Ectodermal cell (in vitro differentiated cells): ENCODE measurements at regions not wholly inside any gene's neighbourhood (a gene's known extent, or its start where the extent isn't known, plus 50 kb on each side); places are given as distances from the start of the nearest gene placed in this dataset.

Source experiments
- H3K27ac ChIP-seq: 2 replicates; pipeline ENCODE4 v1.7.0; 2013; ENCODE audit warnings: mild to moderate bottlenecking, low read depth, low read length; ENCODE audit not compliant: insufficient read depth, poor library complexity, severe bottlenecking
- H3K27me3 ChIP-seq: 2 replicates; pipeline ENCODE4 v1.7.0; 2013; ENCODE audit warnings: mild to moderate bottlenecking, low read length; ENCODE audit not compliant: insufficient read depth, control insufficient read depth, poor library complexity, severe bottlenecking
- H3K36me3 ChIP-seq: one replicate; pipeline ENCODE4 v1.7.0; 2013; ENCODE audit warnings: low read length; ENCODE audit not compliant: control insufficient read depth, insufficient read depth
- H3K4me1 ChIP-seq: one replicate; pipeline ENCODE4 v1.7.0; 2013; ENCODE audit warnings: low read length; ENCODE audit not compliant: control insufficient read depth, insufficient read depth
- H3K4me3 ChIP-seq: 2 replicates; pipeline ENCODE4 v1.7.0; 2013; ENCODE audit warnings: low read depth, low read length, control low read depth; ENCODE audit not compliant: insufficient read depth
- H3K9me3 ChIP-seq: 2 replicates; pipeline ENCODE4 v1.7.0; 2013; ENCODE audit warnings: mild to moderate bottlenecking, low read length, moderate library complexity; ENCODE audit not compliant: control insufficient read depth
- WGBS, 2 experiments: methylation state at CpG; one replicate each; pipeline ENCODE4 v1.1.7; 2013; ENCODE audit warnings: missing lambda C conversion rate in 2 of 2; 5-methylcytosine and 5-hydroxymethylcytosine counted together

DNA sequence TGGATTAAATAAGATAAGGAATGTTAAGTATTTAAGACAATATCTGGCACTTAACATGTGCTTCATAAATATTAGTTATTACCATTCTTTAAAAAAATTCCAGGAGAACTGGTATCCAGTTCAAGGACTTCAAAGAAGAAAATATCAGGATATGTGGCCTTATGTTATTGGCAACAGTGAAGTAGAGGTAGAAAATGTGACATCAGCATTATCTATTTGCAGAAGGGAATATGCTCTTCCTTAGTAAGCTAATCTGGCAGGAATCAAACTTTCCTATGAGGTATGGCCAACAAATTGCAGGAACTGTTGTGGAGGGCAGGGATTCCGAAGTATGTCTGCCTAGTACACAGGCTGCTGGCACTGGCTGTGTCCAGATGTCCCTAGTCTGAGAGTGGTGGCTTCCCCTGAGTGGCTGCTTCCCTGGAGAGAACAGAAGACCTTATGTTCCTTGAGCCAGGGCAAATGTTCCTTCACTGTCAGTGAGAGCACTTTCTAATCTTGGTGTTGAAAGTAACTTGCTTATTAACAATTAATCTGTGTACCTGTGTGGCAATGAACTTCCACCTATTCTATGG lies 351.7 kb upstream of the THRB start:
- no peaks in the 10 kb centered on the region for H3K36me3 ChIP-seq
- no peak overlapping the region for H3K27ac ChIP-seq
- H3K27me3 ChIP-seq, result no peaks in the 10 kb centered on the region
- peaks cover 4% of the 10 kb centered on the region for H3K4me1 ChIP-seq
- no peaks in the 10 kb centered on the region for H3K9me3 ChIP-seq
- 87 to 91% methylated on average over 1 of the region's 1 CpG for WGBS, 2 experiments
- no peak overlapping the region for H3K4me3 ChIP-seq

DNA sequence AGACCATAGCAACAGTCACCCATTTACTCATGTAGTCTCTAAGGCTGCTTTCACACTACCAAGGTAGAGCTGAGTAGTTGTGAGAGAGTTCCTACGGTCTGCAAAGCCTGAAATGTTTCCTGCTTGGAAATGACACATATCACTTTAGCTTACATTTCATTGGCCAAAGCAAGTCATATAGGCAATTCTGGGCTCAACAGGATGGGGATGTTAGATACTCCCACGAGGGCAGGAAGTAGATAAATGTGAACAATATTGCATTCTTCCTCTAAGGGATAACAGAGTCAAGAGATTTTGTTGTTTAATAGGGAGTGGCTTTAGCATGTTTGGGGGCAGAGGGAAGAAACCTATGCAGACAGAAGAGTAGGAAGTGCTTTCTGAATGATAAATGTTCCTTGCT lies 355.6 kb upstream of the THRB start:
- H3K27me3 ChIP-seq, result no peaks in the 10 kb centered on the region
- no peak overlapping the region for H3K27ac ChIP-seq
- H3K4me3 ChIP-seq, result no peak overlapping the region
- 83 to 93% methylated on average over 2 of the region's 2 CpGs for WGBS, 2 experiments
- no peaks in the 10 kb centered on the region for H3K9me3 ChIP-seq
- H3K36me3 ChIP-seq, result no peaks in the 10 kb centered on the region
- H3K4me1 ChIP-seq, result peaks cover 3% of the 10 kb centered on the region

DNA sequence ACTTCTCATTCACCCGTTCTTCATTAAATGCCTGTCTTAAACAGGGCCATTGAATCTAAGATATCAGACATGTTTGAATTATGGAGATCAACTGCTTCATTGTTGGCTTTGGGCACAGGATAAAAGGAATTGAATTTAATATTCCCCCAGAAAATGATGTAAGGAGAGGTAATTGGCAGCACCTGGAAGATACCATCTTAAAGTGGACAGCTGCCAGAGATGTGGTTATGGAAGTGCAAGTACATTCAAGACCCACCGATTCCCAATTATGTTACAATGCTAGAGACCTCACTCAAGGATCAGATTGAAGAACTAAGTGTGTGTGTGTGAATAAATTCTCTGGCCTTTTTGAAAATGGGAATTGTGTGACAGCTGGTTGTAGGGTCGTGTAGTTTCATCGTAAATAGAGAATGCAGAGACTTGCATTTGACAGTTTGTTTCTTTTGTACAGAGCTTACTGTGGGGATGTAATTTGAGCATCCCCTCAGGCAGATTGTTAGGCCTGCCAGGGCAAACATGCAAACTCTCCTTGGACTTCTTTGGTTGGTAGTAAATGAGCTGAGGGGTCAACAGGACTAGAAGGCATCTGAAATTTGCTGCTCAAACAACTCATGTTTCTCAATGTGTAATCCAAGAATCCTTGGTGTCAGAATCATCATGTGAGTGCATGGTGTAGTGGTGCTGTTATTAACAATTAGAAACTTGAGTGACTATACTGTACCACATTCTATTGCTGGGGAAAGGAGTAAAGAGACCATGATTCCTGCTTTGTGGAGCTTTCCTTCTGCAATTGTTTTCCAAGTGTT lies 359.2 kb upstream of the THRB start:
- 78 to 85% methylated on average over 4 of the region's 4 CpGs for WGBS, 2 experiments
- no peak overlapping the region for H3K4me3 ChIP-seq
- no peaks in the 10 kb centered on the region for H3K9me3 ChIP-seq
- no peaks in the 10 kb centered on the region for H3K4me1 ChIP-seq
- no peaks in the 10 kb centered on the region for H3K27me3 ChIP-seq
- H3K36me3 ChIP-seq, result no peaks in the 10 kb centered on the region
- no peak overlapping the region for H3K27ac ChIP-seq

DNA sequence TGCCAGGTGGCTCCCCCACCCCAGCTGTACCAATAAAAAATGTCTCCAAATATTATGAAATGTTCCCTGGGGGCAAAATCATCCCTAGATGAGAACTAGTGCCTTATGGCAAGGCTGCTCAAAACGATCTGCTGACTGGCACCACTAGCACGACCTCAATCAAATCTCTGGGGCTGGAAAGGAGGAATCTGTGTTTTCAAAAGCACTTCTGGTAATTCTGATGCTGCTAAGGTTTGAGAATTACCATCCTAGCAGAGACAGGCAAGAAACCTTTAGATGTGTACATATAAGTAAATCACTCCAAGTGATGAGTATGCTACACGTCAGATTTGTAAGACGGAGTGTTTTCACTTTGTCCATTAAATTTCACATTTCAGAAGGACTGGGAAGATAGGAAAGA lies 360.1 kb upstream of the THRB start:
- WGBS, 2 experiments, result 94 to 99% methylated on average over 4 of the region's 4 CpGs
- Histone ChIP-seq H3K4me1 (no peaks in the 10 kb centered on the region), H3K36me3 (no peaks in the 10 kb centered on the region), H3K4me3 (no peak overlapping the region), H3K9me3 (no peaks in the 10 kb centered on the region), H3K27me3 (no peaks in the 10 kb centered on the region), H3K27ac (no peak overlapping the region)

DNA sequence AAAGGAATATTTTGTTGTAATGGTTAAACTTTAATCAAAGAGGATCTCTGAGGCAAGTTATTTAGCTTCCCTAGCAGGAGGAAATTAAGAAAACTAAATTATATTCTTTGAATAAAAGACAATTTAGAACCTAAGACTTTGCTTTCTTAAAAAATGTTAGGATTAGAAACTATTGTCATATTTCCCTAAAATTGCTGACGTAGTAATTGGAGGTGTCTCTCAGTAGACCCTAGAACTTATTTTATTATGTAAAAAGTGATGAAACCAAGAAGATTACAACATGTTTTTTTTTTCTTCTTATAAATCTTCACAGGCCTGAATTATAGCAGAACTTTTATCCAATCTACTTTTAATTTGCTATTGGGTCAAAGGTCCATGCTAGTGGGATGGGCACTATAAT lies 363.3 kb upstream of the THRB start:
- Histone ChIP-seq H3K4me1 (no peaks in the 10 kb centered on the region), H3K9me3 (no peaks in the 10 kb centered on the region), H3K36me3 (no peaks in the 10 kb centered on the region), H3K27me3 (no peaks in the 10 kb centered on the region), H3K4me3 (no peak overlapping the region), H3K27ac (no peak overlapping the region)
- WGBS, 2 experiments, result 100% methylated on average over 1 of the region's 1 CpG; no CpG with 5 or more reads in 1 of the 2 experiments

DNA sequence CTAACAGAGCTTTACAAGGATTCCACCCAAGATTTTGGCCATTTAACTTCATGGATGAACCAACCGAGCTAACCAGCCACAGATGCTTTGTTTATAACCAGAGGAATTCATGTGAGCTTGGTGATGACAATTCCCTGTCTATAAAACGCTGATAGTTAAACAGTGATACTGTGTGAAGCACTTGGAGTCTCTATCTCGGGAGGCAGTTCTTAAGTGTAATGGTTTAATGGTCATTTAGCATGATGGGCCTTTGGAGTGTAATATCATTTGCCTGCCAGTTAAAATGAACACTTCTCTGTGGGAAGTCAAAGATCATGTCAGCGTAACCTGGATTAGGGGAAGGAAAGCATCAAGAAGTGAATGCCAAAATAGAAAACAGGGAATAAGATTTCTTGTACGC lies 368.6 kb upstream of the THRB start:
- 92 to 93% methylated on average over 5 of the region's 5 CpGs for WGBS, 2 experiments
- H3K27me3 ChIP-seq, result no peaks in the 10 kb centered on the region
- H3K27ac ChIP-seq, result no peak overlapping the region
- no peaks in the 10 kb centered on the region for H3K4me1 ChIP-seq
- no peaks in the 10 kb centered on the region for H3K9me3 ChIP-seq
- H3K4me3 ChIP-seq, result no peak overlapping the region
- H3K36me3 ChIP-seq, result no peaks in the 10 kb centered on the region

DNA sequence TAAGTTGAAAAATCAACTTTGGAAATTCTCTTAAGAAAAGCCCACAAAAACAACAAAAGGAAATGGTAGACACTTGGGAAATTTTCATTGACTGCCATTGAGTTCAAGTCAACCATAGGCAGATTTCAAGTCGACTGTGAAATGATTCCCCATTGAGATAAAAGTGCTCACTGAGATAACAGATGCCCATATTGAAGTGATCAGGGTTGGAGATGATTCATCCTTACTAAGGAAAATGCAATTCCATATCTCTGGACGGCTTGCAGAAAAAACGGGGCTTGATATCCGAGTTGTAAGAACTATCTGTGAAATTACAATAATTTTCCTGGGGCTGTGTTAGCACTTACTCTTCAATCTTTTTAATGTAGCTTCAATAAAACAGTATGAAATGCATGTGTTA lies 373.1 kb upstream of the THRB start:
- no peaks in the 10 kb centered on the region for H3K27me3 ChIP-seq
- no peaks in the 10 kb centered on the region for H3K9me3 ChIP-seq
- WGBS, 2 experiments, result 95 to 98% methylated on average over 3 to 4 of the region's 4 CpGs
- H3K4me1 ChIP-seq, result no peaks in the 10 kb centered on the region
- H3K36me3 ChIP-seq, result no peaks in the 10 kb centered on the region
- no peak overlapping the region for H3K4me3 ChIP-seq
- no peak overlapping the region for H3K27ac ChIP-seq

DNA sequence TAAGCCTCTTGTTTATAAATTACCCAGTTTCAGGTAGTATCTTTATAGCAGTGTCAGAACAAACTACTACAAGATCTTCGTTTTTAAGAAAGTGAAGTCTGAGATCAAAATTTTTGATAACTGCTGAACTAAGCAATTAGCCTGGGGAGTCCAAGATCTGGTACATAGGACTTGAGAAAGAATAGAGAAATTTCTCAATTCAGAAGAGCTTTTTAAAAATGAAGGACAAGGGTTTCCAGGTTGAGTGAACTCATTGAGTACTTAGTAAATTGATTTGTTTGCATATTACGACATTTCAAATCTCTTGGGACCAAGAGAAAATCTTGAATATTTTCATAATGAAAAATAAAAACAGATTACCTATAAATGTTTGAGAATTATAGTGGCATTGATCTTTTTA lies 386.6 kb upstream of the THRB start:
- Histone ChIP-seq H3K36me3 (no peaks in the 10 kb centered on the region), H3K4me3 (no peak overlapping the region), H3K27ac (no peak overlapping the region), H3K9me3 (no peaks in the 10 kb centered on the region), H3K27me3 (no peaks in the 10 kb centered on the region), H3K4me1 (no peaks in the 10 kb centered on the region)
- 93 to 100% methylated on average over 1 of the region's 2 CpGs for WGBS, 2 experiments

DNA sequence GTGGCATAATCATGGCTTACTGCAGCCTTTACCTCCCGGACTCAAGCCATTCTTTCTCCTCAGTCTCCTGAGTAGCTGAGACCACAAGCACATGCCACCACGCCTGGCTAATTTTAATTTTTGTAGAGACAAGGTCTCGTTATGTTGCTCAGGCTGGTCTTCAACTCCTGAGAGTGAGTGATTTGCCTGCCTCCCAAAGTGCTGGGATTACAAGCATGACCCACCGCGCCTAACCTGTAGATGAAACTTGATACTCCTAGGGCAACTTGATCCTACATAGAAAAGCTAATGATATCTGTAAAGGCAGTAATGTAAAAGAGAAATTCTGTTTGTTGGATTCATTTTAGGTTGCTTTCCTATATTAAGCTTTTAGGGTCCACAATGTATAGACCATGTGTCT lies 391.9 kb upstream of the THRB start:
- 87% methylated on average over 5 of the region's 5 CpGs for WGBS, 2 experiments
- H3K27ac ChIP-seq, result no peak overlapping the region
- no peak overlapping the region for H3K4me3 ChIP-seq
- no peaks in the 10 kb centered on the region for H3K36me3 ChIP-seq
- H3K27me3 ChIP-seq, result no peaks in the 10 kb centered on the region
- no peaks in the 10 kb centered on the region for H3K4me1 ChIP-seq
- H3K9me3 ChIP-seq, result no peaks in the 10 kb centered on the region

DNA sequence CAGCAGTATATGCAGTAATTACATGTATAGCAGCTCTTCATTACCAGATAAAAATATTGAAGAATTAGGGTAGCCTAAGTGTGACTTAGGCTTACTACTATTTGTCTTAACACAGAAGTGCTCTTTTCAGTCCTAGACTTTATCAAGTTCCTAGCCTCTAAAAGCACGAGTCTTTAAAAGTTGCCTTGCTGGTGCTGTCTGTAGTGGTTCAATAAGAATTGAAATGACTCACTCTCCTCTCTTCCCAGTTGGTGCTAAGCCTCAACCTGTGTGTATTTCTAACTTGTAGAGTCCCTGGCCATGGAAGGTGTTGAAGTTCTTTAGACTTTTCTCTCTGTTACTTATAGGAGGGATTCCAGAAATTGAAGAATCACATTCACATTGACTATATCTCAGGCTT lies 395.4 kb upstream of the THRB start:
- 82% methylated on average over 1 of the region's 1 CpG; no CpG with 5 or more reads in 1 of the 2 experiments for WGBS, 2 experiments
- Histone ChIP-seq H3K27me3 (no peaks in the 10 kb centered on the region), H3K4me3 (no peak overlapping the region), H3K9me3 (no peaks in the 10 kb centered on the region), H3K4me1 (no peaks in the 10 kb centered on the region), H3K27ac (no peak overlapping the region), H3K36me3 (no peaks in the 10 kb centered on the region)
